HPDE6-E6E7 (cell line): ENCODE measurements at regions not wholly inside any gene's neighbourhood (a gene's known extent, or its start where the extent isn't known, plus 50 kb on each side); places are given as distances from the start of the nearest gene placed in this dataset.

ENCODE experiments used
- DNase-seq: peaks from one replicate; pipeline ENCODE4 v3.0.0; 2011; ENCODE audit warnings: missing footprints; ENCODE audit errors: extremely low spot score

GRCh38 chr13:40292108-40292507 lies 374.3 kb downstream of the FOXO1 start:
- DNase-seq = no peak

GRCh38 chr13:40292536-40292935 lies 373.9 kb downstream of the FOXO1 start:
- no peak for DNase-seq

- no peak for DNase-seq
Measured at GRCh38 chr13:40302351-40302750, 364.1 kb downstream of the FOXO1 start.

- DNase-seq = no peak
Measured at GRCh38 chr13:40304391-40304790, 362.1 kb downstream of the FOXO1 start.

- DNase-seq = no peak
Measured at GRCh38 chr13:40306817-40307216, 359.6 kb downstream of the FOXO1 start.

- no peak for DNase-seq
Measured at GRCh38 chr13:40309881-40310280, 356.6 kb downstream of the FOXO1 start.

GRCh38 chr13:40311356-40312101 lies 354.9 kb downstream of the FOXO1 start:
- DNase-seq = no peak

- DNase-seq = no peak
Measured at GRCh38 chr13:40313269-40314200, 352.9 kb downstream of the FOXO1 start.

GRCh38 chr13:40315416-40316064 lies 350.9 kb downstream of the FOXO1 start:
- DNase-seq = no peak

- DNase-seq = no peak
Measured at GRCh38 chr13:40316301-40316700, 350.1 kb downstream of the FOXO1 start.

GRCh38 chr13:40317980-40318327 lies 348.5 kb downstream of the FOXO1 start:
- DNase-seq = no peak

- DNase-seq = no peak
Measured at GRCh38 chr13:40318366-40318765, 348.1 kb downstream of the FOXO1 start.

GRCh38 chr13:40319699-40320579 lies 346.5 kb downstream of the FOXO1 start:
- no peak for DNase-seq

GRCh38 chr13:40328091-40328490 lies 338.4 kb downstream of the FOXO1 start:
- DNase-seq = no peak

- DNase-seq = no peak
Measured at GRCh38 chr13:40329781-40330485, 336.5 kb downstream of the FOXO1 start.

- DNase-seq = no peak
Measured at GRCh38 chr13:40330950-40331349, 335.5 kb downstream of the FOXO1 start.

- DNase-seq = no peak
Measured at GRCh38 chr13:40331802-40332201, 334.6 kb downstream of the FOXO1 start.

GRCh38 chr13:40333226-40333625 lies 333.2 kb downstream of the FOXO1 start:
- DNase-seq = peak; percentile 50

GRCh38 chr13:40334031-40334430 lies 332.4 kb downstream of the FOXO1 start:
- no peak for DNase-seq

- DNase-seq = no peak
Measured at GRCh38 chr13:40334616-40335015, 331.8 kb downstream of the FOXO1 start.
